Right lung (tissue), 2 donors: ENCODE measurements at regions not wholly inside any gene's neighbourhood (a gene's known extent, or its start where the extent isn't known, plus 50 kb on each side); places are given as distances from the start of the nearest gene placed in this dataset.

Experiments used
- DNase-seq, 2 donors: peaks; one replicate each; pipeline ENCODE4 v3.0.0-alpha.2; 2013

GRCh38 chr3:178302966-178303930, 233.0 kb upstream of the KCNMB2 start:
- DNase-seq = no peak

GRCh38 chr3:178304758-178305467, 231.3 kb upstream of the KCNMB2 start:
- no peak for DNase-seq

GRCh38 chr3:178306432-178307115, 229.7 kb upstream of the KCNMB2 start:
- DNase-seq = no peak

GRCh38 chr3:178308771-178309170, 227.5 kb upstream of the KCNMB2 start:
- no peak for DNase-seq

- no peak for DNase-seq
Observed at GRCh38 chr3:178310949-178311348, 225.3 kb upstream of the KCNMB2 start.

- DNase-seq = no peak
Observed at GRCh38 chr3:178313716-178314115, 222.5 kb upstream of the KCNMB2 start.

GRCh38 chr3:178318340-178318739, 217.9 kb upstream of the KCNMB2 start:
- DNase-seq = no peak

GRCh38 chr3:178318941-178319816, 217.1 kb upstream of the KCNMB2 start:
- no peak for DNase-seq

- peak; percentile 40 to 50 for DNase-seq
Observed at GRCh38 chr3:178320456-178321351, 215.5 kb upstream of the KCNMB2 start.

GRCh38 chr3:178324356-178324755, 211.9 kb upstream of the KCNMB2 start:
- DNase-seq = no peak

- peak in 1 of 2 donors; percentile 33 for DNase-seq
Observed at GRCh38 chr3:178325330-178325729, 210.9 kb upstream of the KCNMB2 start.

GRCh38 chr3:178329936-178330335, 206.3 kb upstream of the KCNMB2 start:
- DNase-seq = no peak

- DNase-seq = no peak
Observed at GRCh38 chr3:178334239-178334638, 202.0 kb upstream of the KCNMB2 start.

- no peak for DNase-seq
Observed at GRCh38 chr3:178336336-178336735, 199.9 kb upstream of the KCNMB2 start.

- no peak for DNase-seq
Observed at GRCh38 chr3:178340506-178340905, 195.7 kb upstream of the KCNMB2 start.

- DNase-seq = no peak
Observed at GRCh38 chr3:178341636-178342035, 194.6 kb upstream of the KCNMB2 start.

GRCh38 chr3:178342111-178342510, 194.1 kb upstream of the KCNMB2 start:
- no peak for DNase-seq

- no peak for DNase-seq
Observed at GRCh38 chr3:178343433-178344038, 192.7 kb upstream of the KCNMB2 start.

- no peak for DNase-seq
Observed at GRCh38 chr3:178345944-178346343, 190.3 kb upstream of the KCNMB2 start.
